ENCODE measurements at regions not wholly inside any gene's neighbourhood (a gene's known extent, or its start where the extent isn't known, plus 50 kb on each side); places are given as distances from the start of the nearest gene placed in this dataset.

GRCh38 chr6:133610227-133610840, 278.6 kb upstream of the TCF21 start:
- no peak for DNase-seq (ENCODE audit: low spot score)
- no peak for TF ChIP-seq CTCF (IDR thresholded peaks at IDR 0.05; ENCODE audit: extremely low read depth, insufficient read depth, missing control alignments)
- in situ Hi-C loops (cut with MboI; ENCODE audit: low pct_unique_long_range_greater_than_20kb, low sequenced_read_pairs, unreplicated experiment), result no loop called here

GRCh38 chr6:133610971-133611370, 277.9 kb upstream of the TCF21 start:
- no peak for DNase-seq (ENCODE audit: low spot score)
- in situ Hi-C loops (cut with MboI; ENCODE audit: low pct_unique_long_range_greater_than_20kb, low sequenced_read_pairs, unreplicated experiment), result no loop called here
- no peak for TF ChIP-seq CTCF (IDR thresholded peaks at IDR 0.05; ENCODE audit: extremely low read depth, insufficient read depth, missing control alignments)

GRCh38 chr6:133612459-133612858, 276.5 kb upstream of the TCF21 start:
- in situ Hi-C loops (cut with MboI; ENCODE audit: low pct_unique_long_range_greater_than_20kb, low sequenced_read_pairs, unreplicated experiment), result no loop called here
- no peak for DNase-seq (ENCODE audit: low spot score)
- TF ChIP-seq CTCF (IDR thresholded peaks at IDR 0.05; ENCODE audit: extremely low read depth, insufficient read depth, missing control alignments), result no peak

GRCh38 chr6:133613211-133613610, 275.7 kb upstream of the TCF21 start:
- in situ Hi-C loops (cut with MboI; ENCODE audit: low pct_unique_long_range_greater_than_20kb, low sequenced_read_pairs, unreplicated experiment), result no loop called here
- TF ChIP-seq CTCF (IDR thresholded peaks at IDR 0.05; ENCODE audit: extremely low read depth, insufficient read depth, missing control alignments), result no peak
- DNase-seq (ENCODE audit: low spot score), result no peak

GRCh38 chr6:133621751-133622150, 267.2 kb upstream of the TCF21 start:
- TF ChIP-seq CTCF (IDR thresholded peaks at IDR 0.05; ENCODE audit: extremely low read depth, insufficient read depth, missing control alignments), result no peak
- no peak for DNase-seq (ENCODE audit: low spot score)
- in situ Hi-C loops (cut with MboI; ENCODE audit: low pct_unique_long_range_greater_than_20kb, low sequenced_read_pairs, unreplicated experiment), result no loop called here

GRCh38 chr6:133623065-133623464, 265.8 kb upstream of the TCF21 start:
- in situ Hi-C loops (cut with MboI; ENCODE audit: low pct_unique_long_range_greater_than_20kb, low sequenced_read_pairs, unreplicated experiment), result no loop called here
- no peak for TF ChIP-seq CTCF (IDR thresholded peaks at IDR 0.05; ENCODE audit: extremely low read depth, insufficient read depth, missing control alignments)
- no peak for DNase-seq (ENCODE audit: low spot score)

GRCh38 chr6:133623621-133624020, 265.3 kb upstream of the TCF21 start:
- in situ Hi-C loops (cut with MboI; ENCODE audit: low pct_unique_long_range_greater_than_20kb, low sequenced_read_pairs, unreplicated experiment), result no loop called here
- no peak for DNase-seq (ENCODE audit: low spot score)
- no peak for TF ChIP-seq CTCF (IDR thresholded peaks at IDR 0.05; ENCODE audit: extremely low read depth, insufficient read depth, missing control alignments)
